Ovary (tissue), 3 donors: ENCODE measurements at regions not wholly inside any gene's neighbourhood (a gene's known extent, or its start where the extent isn't known, plus 50 kb on each side); places are given as distances from the start of the nearest gene placed in this dataset.

Source experiments
- EP300 ChIP-seq: sonication (generic); formaldehyde crosslinking; IDR thresholded peaks from one replicate; pipeline ENCODE4 v1.6.1; 2017; ENCODE audit warnings: antibody characterized with exemption
- TF ChIP-seq, protein P1 (sequence below), 3 donors: fragments of 450-650 bp in 2 of 3; fragments of 200-600 bp in 1 of 3; IDR thresholded peaks; one replicate each; pipeline versions ENCODE4 v1.5.1 to v1.8.0; 2016 to 2022; ENCODE audit warnings: antibody characterized with exemption in 3 of 3, mild to moderate bottlenecking in 1 of 3
- donor health status: DM: no; HTN: no; CAD: no.

DNA sequence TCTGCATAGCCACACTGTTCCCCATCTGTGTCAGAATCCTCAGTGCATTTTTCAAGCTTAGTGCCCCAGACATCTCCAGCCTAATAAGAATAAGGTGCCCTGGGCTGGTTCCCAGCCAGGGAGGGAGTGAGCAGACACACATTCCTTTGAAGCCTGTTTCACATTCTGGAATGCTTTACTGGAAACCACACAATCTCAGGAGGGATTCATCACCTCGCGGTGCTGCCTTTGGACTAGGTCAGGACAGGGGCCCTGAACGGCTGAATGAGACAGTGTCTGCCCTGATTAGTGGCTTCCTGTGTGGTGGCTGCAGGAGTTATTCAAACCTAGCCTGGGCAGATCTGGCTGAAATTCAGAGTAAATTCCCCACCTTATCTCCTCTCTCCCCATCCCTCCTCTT is 108.0 kb upstream of the LDAH start:
- TF ChIP-seq, protein P1, sequence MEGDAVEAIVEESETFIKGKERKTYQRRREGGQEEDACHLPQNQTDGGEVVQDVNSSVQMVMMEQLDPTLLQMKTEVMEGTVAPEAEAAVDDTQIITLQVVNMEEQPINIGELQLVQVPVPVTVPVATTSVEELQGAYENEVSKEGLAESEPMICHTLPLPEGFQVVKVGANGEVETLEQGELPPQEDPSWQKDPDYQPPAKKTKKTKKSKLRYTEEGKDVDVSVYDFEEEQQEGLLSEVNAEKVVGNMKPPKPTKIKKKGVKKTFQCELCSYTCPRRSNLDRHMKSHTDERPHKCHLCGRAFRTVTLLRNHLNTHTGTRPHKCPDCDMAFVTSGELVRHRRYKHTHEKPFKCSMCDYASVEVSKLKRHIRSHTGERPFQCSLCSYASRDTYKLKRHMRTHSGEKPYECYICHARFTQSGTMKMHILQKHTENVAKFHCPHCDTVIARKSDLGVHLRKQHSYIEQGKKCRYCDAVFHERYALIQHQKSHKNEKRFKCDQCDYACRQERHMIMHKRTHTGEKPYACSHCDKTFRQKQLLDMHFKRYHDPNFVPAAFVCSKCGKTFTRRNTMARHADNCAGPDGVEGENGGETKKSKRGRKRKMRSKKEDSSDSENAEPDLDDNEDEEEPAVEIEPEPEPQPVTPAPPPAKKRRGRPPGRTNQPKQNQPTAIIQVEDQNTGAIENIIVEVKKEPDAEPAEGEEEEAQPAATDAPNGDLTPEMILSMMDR (IDR thresholded peaks at IDR 0.05) = no peak
- TF ChIP-seq EP300 = no peak
